AG04449 (cell line): ENCODE measurements at regions not wholly inside any gene's neighbourhood (a gene's known extent, or its start where the extent isn't known, plus 50 kb on each side); places are given as distances from the start of the nearest gene placed in this dataset.
A peak's percentile ranks its signal among the peaks of the same experiment; 100 is the strongest.
"Not testable (repeated sequence)": the region's sequence is repeated elsewhere in the genome, so short reads cannot be mapped to it uniquely, and the experiment has no call there.

ENCODE experiments used
- CTCF ChIA-PET: fragments of 350-600 bp; formaldehyde crosslinking; extraction: SDS; loops from one replicate; lab custom pipeline; 2021; ENCODE audit warnings: antibody characterized with exemption; lab: Yijun Ruan, JAX
- POLR2A ChIA-PET: fragments of 400-600, 350-600 bp; formaldehyde crosslinking; extraction: SDS; loops from one replicate; lab custom pipeline; 2020; ENCODE audit warnings: antibody characterized with exemption, inconsistent platforms; lab: Yijun Ruan, JAX
- DNase-seq: peaks from one replicate; pipeline ENCODE4 v3.0.0-alpha.2; 2010; ENCODE audit warnings: low read depth, low spot score
- H3K4me3 ChIP-seq: 2 replicates; pipeline ENCODE4 v1.5.1; 2011; ENCODE audit warnings: low read depth, mild to moderate bottlenecking, control low read depth, low read length
- CTCF ChIP-seq: IDR thresholded peaks from one replicate; pipeline ENCODE4 v1.5.1; 2011; ENCODE audit warnings: mild to moderate bottlenecking, moderate library complexity, low read length, control low read depth, inconsistent platforms; ENCODE audit not compliant: insufficient read depth; ENCODE audit errors: missing control alignments

GRCh38 chr15:100772478-100772877, 107.2 kb upstream of the ALDH1A3 start:
- ChIA-PET POLR2A (no interaction called here), CTCF (no interaction called here)
- TF ChIP-seq CTCF = no peak
- H3K4me3 ChIP-seq = no peak overlapping the region
- no peak for DNase-seq

- no peak for DNase-seq
- no peak overlapping the region for H3K4me3 ChIP-seq
- TF ChIP-seq CTCF = no peak
- ChIA-PET CTCF (no interaction called here), POLR2A (no interaction called here)
Measured at GRCh38 chr15:100772892-100773520, 106.6 kb upstream of the ALDH1A3 start.

DNA sequence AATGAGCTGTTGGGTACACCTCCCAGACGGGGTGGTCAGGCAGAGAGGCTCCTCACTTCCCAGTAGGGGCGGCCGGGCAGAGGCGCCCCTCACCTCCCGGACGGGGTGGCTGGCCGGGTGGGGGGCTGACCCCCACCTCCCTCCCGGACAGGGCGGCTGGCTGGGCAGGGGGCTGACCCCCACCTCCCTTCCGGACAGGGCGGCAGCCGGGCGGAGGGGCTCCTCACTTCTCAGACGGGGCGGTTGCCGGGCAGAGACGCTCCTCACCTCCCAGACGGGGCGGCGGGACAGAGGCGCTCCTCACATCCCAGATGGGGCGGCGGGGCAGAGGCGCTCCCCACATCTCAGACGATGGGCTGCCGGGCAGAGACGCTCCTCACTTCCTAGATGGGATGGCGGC, 105.6 kb upstream of the ALDH1A3 start:
- H3K4me3 ChIP-seq, CTCF ChIA-PET, DNase-seq, POLR2A ChIA-PET: not testable (repeated sequence)

GRCh38 chr15:100775581-100776185, 103.9 kb upstream of the ALDH1A3 start:
- ChIA-PET CTCF (interaction anchor here (0.7 to 1.5 kb wide), 3 partner anchors 8 to 17 kb away, joined by 3 to 4 read pairs (median 3); no protein-coding TSS in a partner anchor), POLR2A (interaction anchor here (0.7 kb wide), 1 partner anchor 42 kb away, joined by 3 read pairs; no protein-coding TSS in a partner anchor)
- H3K4me3 ChIP-seq = no peak overlapping the region
- DNase-seq = no peak
- TF ChIP-seq CTCF = no peak

- POLR2A ChIA-PET = no interaction called here
- TF ChIP-seq CTCF = no peak
- peak; percentile 28 for DNase-seq
- CTCF ChIA-PET = interaction anchor here (0.8 to 1.1 kb wide), 3 partner anchors 7 to 97 kb away, joined by 3 to 4 read pairs (median 4); no protein-coding TSS in a partner anchor
- no peak overlapping the region for H3K4me3 ChIP-seq
Measured at GRCh38 chr15:100777821-100778220, 101.8 kb upstream of the ALDH1A3 start.

- no peak overlapping the region for H3K4me3 ChIP-seq
- ChIA-PET POLR2A (no interaction called here), CTCF (no interaction called here)
- no peak for DNase-seq
- TF ChIP-seq CTCF = no peak
Measured at GRCh38 chr15:100778831-100779288, 100.8 kb upstream of the ALDH1A3 start.
